Activated CD4-positive, CD25-positive, alpha-beta regulatory T cell treated with anti-CD3 and anti-CD28 coated beads, Interleukin-2, amount 50 U/mL, for 24 hours (primary cell): ENCODE measurements at regions not wholly inside any gene's neighbourhood (a gene's known extent, or its start where the extent isn't known, plus 50 kb on each side); places are given as distances from the start of the nearest gene placed in this dataset.

Experiments
- ATAC-seq, 2 donors: fragments of 150-1000 bp; cut with Tn5 transposase; one replicate each; pipeline ENCODE4 v1.10.0; 2021; ENCODE audit warnings: mild to moderate bottlenecking in 1 of 2, moderate library complexity in 1 of 2

GRCh38 chr18:46296656-46297055, 192.5 kb downstream of the HAUS1 start:
- ATAC-seq = no peak

GRCh38 chr18:46297124-46297523, 192.9 kb downstream of the HAUS1 start:
- no peak for ATAC-seq

GRCh38 chr18:46297621-46298020, 193.4 kb downstream of the HAUS1 start:
- ATAC-seq = no peak

- no peak for ATAC-seq
These were observed 194.3 kb downstream of the HAUS1 start for GRCh38 chr18:46298511-46298910.

- no peak for ATAC-seq
These were observed 195.4 kb downstream of the HAUS1 start for GRCh38 chr18:46299465-46300008.

DNA sequence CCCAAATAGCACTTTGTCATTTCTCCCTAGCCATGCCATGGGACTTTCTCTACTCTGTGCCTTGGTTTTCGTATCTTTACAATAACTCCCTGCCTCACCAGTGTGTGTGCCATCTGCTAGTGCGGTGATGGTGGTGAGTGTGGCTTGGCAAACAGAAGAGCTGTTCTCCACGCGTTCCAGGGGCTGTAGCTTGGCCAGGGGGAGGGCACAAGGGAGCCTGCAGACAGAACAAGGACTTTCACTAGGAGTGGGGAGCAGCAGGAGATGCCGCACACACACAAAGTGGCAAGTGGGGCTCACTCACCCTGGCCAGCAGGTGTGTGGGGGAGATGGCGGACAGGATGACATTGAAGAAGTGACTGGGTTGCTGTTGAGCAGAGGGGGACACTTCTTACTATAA, 196.9 kb downstream of the HAUS1 start:
- no peak for ATAC-seq

- no peak for ATAC-seq
These were observed 197.4 kb downstream of the HAUS1 start for GRCh38 chr18:46301571-46301970.

GRCh38 chr18:46302528-46303485, 198.6 kb downstream of the HAUS1 start:
- ATAC-seq = no peak

- ATAC-seq = no peak
These were observed 206.1 kb downstream of the HAUS1 start for GRCh38 chr18:46310258-46310657.

GRCh38 chr18:46310675-46311345, 206.6 kb downstream of the HAUS1 start:
- no peak for ATAC-seq

- no peak for ATAC-seq
These were observed 207.3 kb downstream of the HAUS1 start for GRCh38 chr18:46311491-46311890.

DNA sequence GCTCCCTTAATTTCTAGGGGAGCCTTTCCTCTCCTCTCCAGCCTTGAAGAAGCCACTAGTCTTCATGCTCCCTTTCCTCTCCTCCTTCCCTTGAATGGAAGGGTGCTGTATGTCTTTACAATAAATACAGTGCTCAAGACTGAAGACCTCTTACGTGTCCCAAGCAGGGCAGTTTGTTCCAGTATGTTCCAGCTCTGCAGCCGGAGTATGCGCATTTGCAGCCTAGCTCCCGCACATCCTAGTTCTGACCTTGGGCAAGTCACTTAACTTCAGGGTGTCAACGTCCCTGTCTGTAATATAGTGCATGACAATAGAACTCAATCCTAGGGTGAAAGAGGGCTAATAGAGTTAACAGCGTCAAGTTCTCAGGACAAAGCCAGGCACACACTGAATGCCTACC, 208.0 kb downstream of the HAUS1 start:
- ATAC-seq = no peak

DNA sequence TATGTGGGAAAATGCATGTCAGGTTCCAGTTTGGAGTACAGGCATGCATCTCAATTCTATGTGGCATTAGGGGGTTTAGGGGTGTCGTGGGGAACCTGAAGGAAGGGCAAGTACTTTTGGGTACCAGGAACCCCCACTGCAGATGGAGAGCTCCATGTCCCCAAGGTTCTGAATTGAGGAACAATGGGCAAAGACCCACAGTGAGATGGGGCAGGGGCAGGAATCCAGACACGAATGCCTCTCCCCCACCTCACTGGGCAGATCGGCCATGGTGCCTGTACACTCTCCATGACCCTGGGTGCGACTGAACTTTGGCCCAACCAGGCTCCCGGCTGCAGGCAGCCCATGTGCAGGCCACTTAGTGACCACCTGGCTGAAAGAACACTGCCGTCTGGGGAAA, 209.3 kb downstream of the HAUS1 start:
- no peak for ATAC-seq

DNA sequence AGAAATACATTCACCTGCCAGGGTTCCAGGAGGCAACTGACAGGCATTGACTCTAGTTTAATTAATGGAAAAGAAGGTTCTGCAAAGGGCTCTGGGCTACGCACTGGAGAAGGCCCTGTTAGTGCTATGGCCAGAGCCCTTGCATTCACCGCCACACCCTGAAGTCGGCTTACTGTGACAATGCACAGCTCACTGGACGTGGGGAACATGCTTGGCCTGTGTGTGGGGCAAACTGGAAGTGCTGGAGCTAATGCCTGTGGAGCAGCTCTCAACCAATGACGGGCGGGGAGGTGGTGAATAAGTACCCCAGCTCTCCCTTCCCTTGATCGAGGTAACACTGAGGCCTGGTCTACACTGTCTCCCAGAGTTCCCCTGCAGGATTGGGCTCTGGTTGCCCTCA, 209.8 kb downstream of the HAUS1 start:
- no peak for ATAC-seq

DNA sequence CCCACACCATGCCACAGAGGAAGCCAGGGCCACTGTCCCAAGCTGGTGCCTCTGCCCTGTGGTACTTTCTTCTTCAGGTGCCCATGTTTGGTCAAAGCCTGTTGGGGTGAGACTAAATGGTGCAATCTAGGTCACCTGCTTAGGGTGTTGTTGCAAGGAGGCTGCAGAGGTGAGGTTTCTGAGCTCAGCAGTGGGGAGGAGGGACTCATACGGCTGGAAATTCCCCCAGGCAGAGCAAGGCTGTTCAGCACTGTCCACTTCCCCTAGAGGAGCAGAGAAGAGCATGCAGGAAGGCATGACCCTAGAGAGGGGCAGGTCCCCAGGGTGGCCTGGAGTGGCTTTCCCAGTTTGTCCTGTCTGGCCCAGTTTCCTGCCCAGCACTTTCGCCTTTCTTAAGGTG, 211.0 kb downstream of the HAUS1 start:
- no peak for ATAC-seq

GRCh38 chr18:46318356-46318755, 214.2 kb downstream of the HAUS1 start:
- ATAC-seq = no peak

DNA sequence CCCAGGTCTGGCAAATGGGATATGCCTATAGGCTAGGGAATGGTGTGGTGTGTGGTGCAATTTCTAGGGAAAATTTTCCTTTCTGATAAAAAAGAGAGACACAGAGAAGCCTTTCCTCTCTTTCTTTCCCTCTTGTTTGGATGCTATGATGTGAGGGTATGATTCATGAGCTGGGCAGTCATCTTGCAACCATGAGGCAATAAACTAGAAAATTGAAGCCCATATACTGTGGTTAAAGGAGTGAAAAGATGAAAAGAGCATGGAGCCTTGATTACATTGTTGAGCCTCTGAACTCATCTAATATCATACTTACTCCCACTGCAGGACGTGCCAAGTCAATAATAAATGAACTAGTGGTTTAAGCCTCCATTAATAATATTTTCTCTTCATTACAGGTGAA, 215.6 kb downstream of the HAUS1 start:
- ATAC-seq = peak in 1 of 2 donors; percentile 30

DNA sequence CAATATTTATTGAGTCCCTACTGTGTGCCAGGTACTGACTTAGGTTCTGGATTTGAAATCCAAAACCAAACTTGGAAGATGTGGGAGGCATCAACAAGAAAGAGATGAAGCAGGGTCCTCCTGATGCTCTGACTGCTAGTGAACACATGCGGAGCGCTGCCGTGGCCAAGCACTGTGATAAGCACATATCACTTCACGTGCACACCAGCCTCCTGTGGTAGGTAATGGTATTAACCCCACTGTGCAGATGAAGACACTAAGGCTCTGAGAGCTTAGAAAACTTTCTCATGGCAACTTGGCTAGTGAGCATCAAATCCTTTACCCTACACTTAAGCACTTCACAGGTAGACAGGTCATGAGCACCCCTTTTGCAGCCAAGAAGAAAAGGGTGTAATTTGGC, 216.1 kb downstream of the HAUS1 start:
- ATAC-seq = no peak

DNA sequence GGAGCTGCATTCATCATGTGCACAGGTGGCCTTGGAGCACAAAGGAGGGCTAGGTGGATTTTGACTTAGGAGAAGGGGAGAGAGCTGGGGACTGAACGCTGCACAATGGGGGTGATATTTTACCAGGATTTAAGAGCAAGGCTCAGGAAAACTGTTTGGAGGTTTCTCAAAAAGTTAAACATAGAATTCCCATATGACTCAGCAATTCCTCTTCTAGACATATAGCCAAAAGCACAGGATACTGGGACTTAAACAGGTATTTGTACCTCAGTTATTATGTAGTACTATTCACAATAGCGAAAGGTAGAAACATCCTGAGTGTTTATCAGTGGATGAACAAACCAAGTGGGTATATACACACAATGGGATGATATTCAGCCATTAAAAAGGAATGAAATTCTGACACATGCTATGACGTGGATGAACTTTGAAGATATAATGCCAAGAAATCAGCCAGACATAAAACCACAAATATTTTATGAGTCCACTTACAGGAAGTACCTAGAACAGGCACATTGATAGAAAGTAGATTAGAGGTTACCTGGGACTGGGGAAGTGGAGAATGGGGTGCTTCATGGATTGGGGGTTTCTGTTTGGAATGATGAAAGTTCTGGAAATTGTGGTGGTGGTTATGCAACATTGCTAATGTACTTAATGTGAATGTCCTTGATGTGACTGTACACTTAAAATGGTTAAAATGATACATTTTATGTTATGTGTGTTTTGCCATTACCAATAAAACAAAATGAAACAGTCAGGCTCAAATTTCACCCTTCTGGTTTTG, 216.9 kb downstream of the HAUS1 start:
- ATAC-seq = no peak

GRCh38 chr18:46321955-46322354, 217.8 kb downstream of the HAUS1 start:
- ATAC-seq = no peak

GRCh38 chr18:46322411-46322891, 218.3 kb downstream of the HAUS1 start:
- no peak for ATAC-seq

GRCh38 chr18:46322941-46323340, 218.8 kb downstream of the HAUS1 start:
- ATAC-seq = no peak
